ENCODE measurements at regions not wholly inside any gene's neighbourhood (a gene's known extent, or its start where the extent isn't known, plus 50 kb on each side); places are given as distances from the start of the nearest gene placed in this dataset.
"Not testable (repeated sequence)": the region's sequence is repeated elsewhere in the genome, so short reads cannot be mapped to it uniquely, and the experiment has no call there.

DNA sequence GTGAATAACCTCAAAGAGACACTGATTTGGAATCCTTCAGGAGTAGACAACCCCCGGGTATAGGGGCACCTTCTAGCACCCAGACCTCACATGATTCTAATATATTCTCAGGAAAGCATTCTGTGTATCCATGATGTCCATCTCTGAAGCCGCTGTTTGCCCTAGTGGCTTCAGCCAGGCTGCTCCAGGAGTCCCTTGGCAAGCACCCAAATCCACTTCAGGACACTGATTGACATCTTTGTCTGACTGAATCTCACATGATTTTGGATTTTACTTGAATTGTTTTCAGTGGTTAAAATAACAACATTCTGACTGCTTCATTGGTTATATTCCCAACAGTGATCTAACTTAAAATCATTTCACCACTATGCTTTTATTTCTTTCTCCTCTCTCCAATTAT is 390.5 kb upstream of the CLEC14A start:
- in situ Hi-C loops (cut with HindIII; ENCODE audit: low sequenced_read_pairs): no loop called here
- TF ChIP-seq, protein P1, sequence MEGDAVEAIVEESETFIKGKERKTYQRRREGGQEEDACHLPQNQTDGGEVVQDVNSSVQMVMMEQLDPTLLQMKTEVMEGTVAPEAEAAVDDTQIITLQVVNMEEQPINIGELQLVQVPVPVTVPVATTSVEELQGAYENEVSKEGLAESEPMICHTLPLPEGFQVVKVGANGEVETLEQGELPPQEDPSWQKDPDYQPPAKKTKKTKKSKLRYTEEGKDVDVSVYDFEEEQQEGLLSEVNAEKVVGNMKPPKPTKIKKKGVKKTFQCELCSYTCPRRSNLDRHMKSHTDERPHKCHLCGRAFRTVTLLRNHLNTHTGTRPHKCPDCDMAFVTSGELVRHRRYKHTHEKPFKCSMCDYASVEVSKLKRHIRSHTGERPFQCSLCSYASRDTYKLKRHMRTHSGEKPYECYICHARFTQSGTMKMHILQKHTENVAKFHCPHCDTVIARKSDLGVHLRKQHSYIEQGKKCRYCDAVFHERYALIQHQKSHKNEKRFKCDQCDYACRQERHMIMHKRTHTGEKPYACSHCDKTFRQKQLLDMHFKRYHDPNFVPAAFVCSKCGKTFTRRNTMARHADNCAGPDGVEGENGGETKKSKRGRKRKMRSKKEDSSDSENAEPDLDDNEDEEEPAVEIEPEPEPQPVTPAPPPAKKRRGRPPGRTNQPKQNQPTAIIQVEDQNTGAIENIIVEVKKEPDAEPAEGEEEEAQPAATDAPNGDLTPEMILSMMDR (IDR thresholded peaks at IDR 0.05; ENCODE audit: low read depth, low read length, missing control alignments): no peak
- H3K4me3 ChIP-seq (ENCODE audit: low read depth, low read length): no peak overlapping the region
- DNase-seq (ENCODE audit: low read depth): no peak

DNA sequence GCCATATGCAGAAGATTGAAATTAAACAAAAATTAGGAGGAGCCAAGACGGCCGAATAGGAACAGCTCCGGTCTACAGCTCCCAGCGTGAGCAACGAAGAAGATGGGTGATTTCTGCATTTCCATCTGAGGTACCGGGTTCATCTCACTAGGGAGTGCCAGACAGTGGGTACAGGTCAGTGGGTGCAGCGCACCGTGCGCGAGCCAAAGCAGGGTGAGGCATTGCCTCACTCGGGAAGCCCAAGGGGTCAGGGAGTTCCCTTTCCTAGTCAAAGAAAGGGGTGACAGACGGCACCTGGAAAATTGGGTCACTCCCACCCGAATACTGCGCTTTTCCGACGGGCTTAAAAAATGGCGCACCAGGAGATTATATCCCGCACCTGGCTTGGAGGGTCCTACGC is 379.0 kb upstream of the CLEC14A start:
- in situ Hi-C loops (cut with HindIII; ENCODE audit: low sequenced_read_pairs); H3K4me3 ChIP-seq (ENCODE audit: low read depth, low read length); DNase-seq (ENCODE audit: low read depth): not testable (repeated sequence)

DNA sequence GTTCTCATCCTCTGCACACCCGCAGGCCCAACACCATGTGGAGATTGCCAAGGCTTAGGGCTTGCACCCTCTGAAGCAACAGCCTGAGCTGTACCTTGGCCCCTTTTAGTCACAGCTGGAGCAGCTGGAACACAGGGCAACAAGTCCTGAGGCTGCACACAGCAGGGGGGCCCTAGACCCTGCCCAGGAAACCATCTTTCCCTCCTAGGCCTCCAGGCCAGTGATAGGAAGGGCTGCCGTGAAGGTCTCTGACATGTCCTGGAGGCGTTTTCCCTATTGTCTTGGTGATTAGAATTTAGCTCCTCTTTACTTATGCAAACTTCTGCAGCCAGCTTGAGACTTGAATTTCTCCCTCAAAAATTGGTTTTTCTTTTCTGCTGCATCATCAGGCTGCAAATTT is 373.5 kb upstream of the CLEC14A start:
- no peak overlapping the region for H3K4me3 ChIP-seq (ENCODE audit: low read depth, low read length)
- DNase-seq (ENCODE audit: low read depth): no peak
- in situ Hi-C loops (cut with HindIII; ENCODE audit: low sequenced_read_pairs): no loop called here
- TF ChIP-seq, protein P1 (IDR thresholded peaks at IDR 0.05; ENCODE audit: low read depth, low read length, missing control alignments): no peak

DNA sequence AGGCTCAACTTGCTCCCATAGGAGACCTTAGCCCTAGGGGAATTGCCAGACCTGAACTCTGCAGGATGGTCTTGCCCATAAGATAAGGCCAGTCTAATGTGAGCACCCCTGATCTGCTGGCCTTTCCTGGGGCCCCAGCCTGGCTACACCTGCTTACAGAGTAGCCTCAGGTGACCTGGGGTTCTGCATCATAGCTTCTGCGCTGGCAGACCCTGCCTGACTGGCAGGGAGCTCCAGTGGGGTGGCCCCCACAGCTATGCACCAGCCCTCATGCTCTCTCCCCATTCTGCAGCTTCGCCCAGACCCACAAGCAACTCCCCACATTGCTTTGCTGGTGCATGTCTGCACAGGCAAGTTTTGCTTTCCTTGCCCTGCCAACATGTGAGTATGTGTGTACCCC is 371.3 kb upstream of the CLEC14A start:
- no peak for DNase-seq (ENCODE audit: low read depth)
- in situ Hi-C loops (cut with HindIII; ENCODE audit: low sequenced_read_pairs): no loop called here
- no peak overlapping the region for H3K4me3 ChIP-seq (ENCODE audit: low read depth, low read length)
- TF ChIP-seq, protein P1 (IDR thresholded peaks at IDR 0.05; ENCODE audit: low read depth, low read length, missing control alignments): no peak

DNA sequence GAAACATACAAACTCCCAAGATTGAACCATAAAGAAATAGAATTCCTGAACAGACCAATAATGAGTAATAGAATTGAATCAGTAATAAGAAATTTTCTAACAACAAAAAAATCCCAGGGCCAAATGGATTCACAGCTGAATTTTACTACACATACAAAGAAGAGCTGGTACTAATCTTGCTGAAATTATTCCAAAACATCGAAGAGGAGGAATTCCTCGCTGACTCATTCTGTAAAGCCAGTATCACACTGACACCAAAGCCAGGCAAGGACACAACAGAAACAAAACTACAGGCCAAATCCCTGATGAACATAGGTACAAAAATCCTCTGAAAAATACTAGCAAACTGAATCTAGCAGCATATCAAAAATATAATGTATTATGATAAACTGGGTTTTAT is 367.8 kb upstream of the CLEC14A start:
- no peak for DNase-seq (ENCODE audit: low read depth)
- H3K4me3 ChIP-seq (ENCODE audit: low read depth, low read length): no peak overlapping the region
- TF ChIP-seq, protein P1 (IDR thresholded peaks at IDR 0.05; ENCODE audit: low read depth, low read length, missing control alignments): no peak
- in situ Hi-C loops (cut with HindIII; ENCODE audit: low sequenced_read_pairs): no loop called here

DNA sequence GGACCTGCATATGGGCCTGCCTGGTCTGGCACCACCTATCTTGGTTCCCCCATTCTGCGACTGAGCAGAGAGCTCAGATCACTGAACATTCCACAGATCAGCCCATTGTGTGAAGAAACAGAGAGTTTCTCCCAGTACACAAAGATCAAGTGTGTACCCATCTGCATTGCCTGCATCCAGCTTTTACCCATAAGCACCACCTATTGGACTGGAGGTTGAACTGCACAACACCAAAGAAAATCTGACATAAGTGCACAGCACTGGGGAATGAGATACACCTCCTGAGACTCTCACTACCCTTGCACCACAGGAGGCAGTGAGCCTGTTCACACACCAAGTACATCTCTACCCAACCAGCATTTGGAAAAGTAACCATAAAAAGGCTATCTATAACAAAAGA is 362.6 kb upstream of the CLEC14A start:
- DNase-seq (ENCODE audit: low read depth): no peak
- in situ Hi-C loops (cut with HindIII; ENCODE audit: low sequenced_read_pairs): no loop called here
- TF ChIP-seq, protein P1 (IDR thresholded peaks at IDR 0.05; ENCODE audit: low read depth, low read length, missing control alignments): no peak
- H3K4me3 ChIP-seq (ENCODE audit: low read depth, low read length): no peak overlapping the region

DNA sequence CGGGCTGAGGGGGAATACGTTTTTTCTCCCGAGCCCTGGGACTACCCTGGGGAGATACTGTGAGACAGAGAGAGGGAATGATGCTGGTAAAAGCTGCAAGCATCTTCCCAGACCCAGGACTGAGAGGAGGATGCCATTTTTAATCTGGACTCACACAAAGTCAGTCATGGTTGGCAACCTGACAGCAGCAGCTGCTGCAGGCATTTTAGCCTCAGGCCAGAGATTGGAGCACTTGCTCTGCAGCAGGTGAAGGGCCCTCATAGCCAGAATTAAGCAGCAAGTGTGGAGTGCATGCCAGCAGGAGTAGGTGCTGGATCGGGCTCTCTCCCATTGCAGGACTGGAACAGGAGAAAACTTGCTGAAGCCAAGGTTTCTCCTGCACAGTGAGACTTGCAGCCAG is 361.1 kb upstream of the CLEC14A start:
- TF ChIP-seq, protein P1 (IDR thresholded peaks at IDR 0.05; ENCODE audit: low read depth, low read length, missing control alignments): no peak
- in situ Hi-C loops (cut with HindIII; ENCODE audit: low sequenced_read_pairs): no loop called here
- H3K4me3 ChIP-seq (ENCODE audit: low read depth, low read length): no peak overlapping the region
- no peak for DNase-seq (ENCODE audit: low read depth)

Measured in astrocyte of the cerebellum (primary cell).